Loucy (cell line): ENCODE measurements at regions not wholly inside any gene's neighbourhood (a gene's known extent, or its start where the extent isn't known, plus 50 kb on each side); places are given as distances from the start of the nearest gene placed in this dataset.
A peak's percentile ranks its signal among the peaks of the same experiment; 100 is the strongest.

Source experiments
- H2AFZ ChIP-seq: fragments of 200-600 bp; sonication (generic); 2 replicates; pipeline ENCODE4 v1.6.0; 2016; ENCODE audit warnings: antibody characterized with exemption, mild to moderate bottlenecking, low read length, moderate library complexity
- H3F3A ChIP-seq: fragments of 200-600 bp; 2 replicates; pipeline ENCODE4 v1.6.0; 2016; ENCODE audit warnings: antibody characterized with exemption, low read depth, mild to moderate bottlenecking
- H3K27me3 ChIP-seq: fragments of 200-600 bp; sonication (generic); 2 replicates; pipeline ENCODE4 v1.6.1; 2014; ENCODE audit warnings: low read length, mild to moderate bottlenecking; ENCODE audit not compliant: insufficient read depth, poor library complexity, severe bottlenecking
- H3K36me3 ChIP-seq: fragments of 200-600 bp; sonication (generic); 2 replicates; pipeline ENCODE4 v1.6.1; 2016; ENCODE audit warnings: low read length; ENCODE audit not compliant: insufficient read depth
- H3K4me1 ChIP-seq: fragments of 200-600 bp; sonication (generic); 2 replicates; pipeline ENCODE4 v1.5.1; 2014; ENCODE audit warnings: low read length, mild to moderate bottlenecking; ENCODE audit not compliant: insufficient read depth, poor library complexity, severe bottlenecking
- H3K4me2 ChIP-seq: fragments of 200-600 bp; sonication (generic); 2 replicates; pipeline ENCODE4 v1.6.0; 2014; ENCODE audit warnings: antibody characterized with exemption, low read length, low read depth, mild to moderate bottlenecking; ENCODE audit not compliant: poor library complexity, severe bottlenecking
- H3K4me3 ChIP-seq: fragments of 200-600 bp; sonication (generic); 2 replicates; pipeline ENCODE4 v1.5.1; 2014; ENCODE audit warnings: low read length, mild to moderate bottlenecking, mixed read lengths; ENCODE audit not compliant: poor library complexity, severe bottlenecking
- H3K79me2 ChIP-seq: fragments of 200-600 bp; sonication (generic); 2 replicates; pipeline ENCODE4 v1.6.1; 2014; ENCODE audit warnings: low read length; ENCODE audit not compliant: insufficient read depth
- H3K9ac ChIP-seq: fragments of 200-600 bp; sonication (generic); 2 replicates; pipeline ENCODE4 v1.6.0; 2014; ENCODE audit warnings: mild to moderate bottlenecking, low read depth, low read length, moderate library complexity; ENCODE audit not compliant: poor library complexity, severe bottlenecking
- H3K9me2 ChIP-seq: fragments of 200-600 bp; sonication (generic); replicated peaks from 2 replicates; pipeline ENCODE4 v1.6.1; 2016; ENCODE audit warnings: low read depth, low read length, mixed read lengths
- H3K9me3 ChIP-seq: fragments of 200-600 bp; sonication (generic); 2 replicates; pipeline ENCODE4 v1.6.1; 2014; ENCODE audit warnings: mild to moderate bottlenecking, antibody characterized with exemption, low read length, low read depth; ENCODE audit not compliant: insufficient read depth
- H4K20me1 ChIP-seq: fragments of 200-600 bp; sonication (generic); 2 replicates; pipeline ENCODE4 v1.6.0; 2014; ENCODE audit warnings: antibody characterized with exemption, low read length, mild to moderate bottlenecking; ENCODE audit not compliant: insufficient read depth, poor library complexity, severe bottlenecking
- EZH2phosphoT487 ChIP-seq: fragments of 200-600 bp; IDR thresholded peaks from 2 replicates; pipeline ENCODE4 v1.6.1; 2018; ENCODE audit warnings: antibody characterized with exemption, mild to moderate bottlenecking, moderate library complexity, borderline replicate concordance
- TF ChIP-seq, protein P1 (sequence below): fragments of 200-600 bp; sonication (generic); conservative IDR thresholded peaks from 2 replicates; pipeline ENCODE4 v1.5.1; 2014; ENCODE audit warnings: mild to moderate bottlenecking, antibody characterized with exemption, low read length

DNA sequence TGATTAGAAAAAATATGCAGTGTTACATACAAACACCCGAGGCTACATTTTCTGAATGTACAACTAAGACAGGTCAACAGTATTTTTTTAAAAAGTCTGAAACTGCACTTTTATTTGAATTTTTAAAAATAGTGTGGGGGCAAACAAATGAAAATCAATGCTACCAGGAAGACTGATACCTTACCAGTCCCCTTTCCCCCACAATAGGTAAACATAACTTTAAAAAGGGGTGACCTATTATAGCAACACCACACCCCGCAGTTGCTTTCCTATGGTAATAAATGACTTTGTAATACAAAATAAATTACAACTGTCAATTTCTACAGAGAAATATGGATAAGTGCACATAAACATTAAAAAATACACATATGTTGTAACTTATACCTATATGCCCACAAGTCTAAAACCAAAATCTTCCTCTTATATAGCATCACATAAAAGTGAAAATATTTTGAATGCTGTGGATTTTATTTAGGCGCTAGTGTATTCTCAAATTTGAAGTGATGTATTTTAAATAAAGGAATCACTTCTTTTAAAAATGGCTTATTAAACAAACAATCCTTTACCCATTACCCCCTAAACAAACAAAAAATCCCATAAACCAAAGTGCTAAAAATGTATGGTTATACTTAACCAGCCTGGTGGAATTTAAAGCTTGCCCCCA lies 63.1 kb downstream of the KCNRG start:
- Histone ChIP-seq H3K36me3 (peaks cover 18% of the 10 kb centered on the region; the same call in 1 of the 2 replicates), H3K4me1 (peaks cover 48% of the 10 kb centered on the region), H4K20me1 (peaks cover 83% of the 10 kb centered on the region), H2AFZ (no peak overlapping the region), H3K4me3 (peak overlapping the region; percentile 87), H3K9me3 (no peaks in the 10 kb centered on the region), H3K4me2 (peak overlapping the region; percentile 81), H3K9me2 (no peaks in the 10 kb centered on the region), H3F3A (peaks cover 6% of the 10 kb centered on the region), H3K9ac (peak overlapping the region; percentile 98), H3K27me3 (peaks cover 19% of the 10 kb centered on the region), H3K79me2 (peaks cover 97% of the 10 kb centered on the region)
- TF ChIP-seq EZH2phosphoT487, result no peak
- TF ChIP-seq, protein P1, sequence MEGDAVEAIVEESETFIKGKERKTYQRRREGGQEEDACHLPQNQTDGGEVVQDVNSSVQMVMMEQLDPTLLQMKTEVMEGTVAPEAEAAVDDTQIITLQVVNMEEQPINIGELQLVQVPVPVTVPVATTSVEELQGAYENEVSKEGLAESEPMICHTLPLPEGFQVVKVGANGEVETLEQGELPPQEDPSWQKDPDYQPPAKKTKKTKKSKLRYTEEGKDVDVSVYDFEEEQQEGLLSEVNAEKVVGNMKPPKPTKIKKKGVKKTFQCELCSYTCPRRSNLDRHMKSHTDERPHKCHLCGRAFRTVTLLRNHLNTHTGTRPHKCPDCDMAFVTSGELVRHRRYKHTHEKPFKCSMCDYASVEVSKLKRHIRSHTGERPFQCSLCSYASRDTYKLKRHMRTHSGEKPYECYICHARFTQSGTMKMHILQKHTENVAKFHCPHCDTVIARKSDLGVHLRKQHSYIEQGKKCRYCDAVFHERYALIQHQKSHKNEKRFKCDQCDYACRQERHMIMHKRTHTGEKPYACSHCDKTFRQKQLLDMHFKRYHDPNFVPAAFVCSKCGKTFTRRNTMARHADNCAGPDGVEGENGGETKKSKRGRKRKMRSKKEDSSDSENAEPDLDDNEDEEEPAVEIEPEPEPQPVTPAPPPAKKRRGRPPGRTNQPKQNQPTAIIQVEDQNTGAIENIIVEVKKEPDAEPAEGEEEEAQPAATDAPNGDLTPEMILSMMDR, result no peak

DNA sequence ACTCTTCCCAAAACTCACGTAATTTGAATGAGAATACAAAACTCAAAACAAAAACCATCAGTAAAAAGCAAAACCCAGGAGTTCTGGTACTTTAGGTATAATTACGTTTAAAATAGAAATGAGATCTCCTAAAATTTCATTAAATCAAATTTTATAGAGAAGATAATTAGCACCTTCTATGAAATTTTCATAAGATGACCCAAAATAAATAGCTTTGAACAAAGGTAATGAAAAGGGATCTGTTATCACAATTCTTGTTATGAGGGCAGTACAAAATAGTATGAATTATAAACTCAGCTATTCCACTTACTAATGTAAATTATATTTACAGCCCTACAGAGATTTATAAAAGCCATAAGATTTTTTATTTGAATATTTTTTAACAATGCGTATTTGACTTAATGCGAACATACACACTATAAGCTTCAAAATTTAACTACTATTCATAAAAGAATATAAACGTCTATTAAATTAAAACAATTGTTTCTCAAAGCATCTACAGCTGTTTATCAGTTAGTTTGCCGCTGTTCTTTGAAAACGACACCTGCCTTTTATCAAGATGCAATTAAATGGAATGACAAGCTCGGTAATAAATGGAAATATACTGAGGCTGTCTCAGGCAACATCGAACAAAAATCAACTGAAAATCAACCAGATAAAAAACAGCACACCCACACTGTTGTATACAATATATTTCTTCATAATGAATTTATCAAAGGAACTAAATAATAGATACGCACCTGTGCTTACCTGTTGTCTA lies 63.8 kb downstream of the KCNRG start:
- TF ChIP-seq, protein P1, result no peak
- no peak for TF ChIP-seq EZH2phosphoT487
- H2AFZ ChIP-seq, result no peak overlapping the region
- peak overlapping the region; percentile 81 for H3K4me2 ChIP-seq
- peak overlapping the region; percentile 98 for H3K9ac ChIP-seq
- peaks cover 46% of the 10 kb centered on the region for H3K4me1 ChIP-seq
- H3K4me3 ChIP-seq, result peak overlapping the region; percentile 87
- peaks cover 97% of the 10 kb centered on the region for H3K79me2 ChIP-seq
- peaks cover 19% of the 10 kb centered on the region for H3K27me3 ChIP-seq
- peaks cover 15% of the 10 kb centered on the region; the same call in 1 of the 2 replicates for H3K36me3 ChIP-seq
- peaks cover 82% of the 10 kb centered on the region for H4K20me1 ChIP-seq
- peaks cover 6% of the 10 kb centered on the region for H3F3A ChIP-seq
- no peaks in the 10 kb centered on the region for H3K9me2 ChIP-seq
- H3K9me3 ChIP-seq, result no peaks in the 10 kb centered on the region

DNA sequence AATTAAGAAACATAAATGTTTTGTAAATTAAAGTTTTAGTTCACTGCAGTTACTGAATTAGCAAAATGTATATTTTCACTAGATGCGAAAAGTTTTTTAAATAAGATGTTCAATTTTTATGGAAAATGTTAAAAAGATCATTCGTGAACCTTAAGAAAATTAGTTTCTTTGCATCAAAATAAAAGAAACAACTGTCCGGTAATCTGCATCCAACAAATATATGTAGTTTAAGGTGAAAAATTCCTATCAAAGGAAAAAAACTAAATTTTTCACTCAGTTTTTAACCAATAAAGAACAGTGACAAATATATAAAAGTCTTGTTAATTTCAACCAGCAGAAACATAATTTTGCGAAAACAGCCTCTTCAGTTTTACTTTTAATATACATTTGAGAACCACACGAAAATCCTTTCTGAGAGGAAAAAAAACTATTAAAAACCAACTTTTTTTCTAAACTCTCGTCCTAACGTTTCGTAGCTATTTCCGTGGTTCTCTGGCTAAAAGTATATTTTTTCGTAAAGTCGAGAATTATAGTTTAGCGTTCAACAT lies 64.5 kb downstream of the KCNRG start:
- H3K9me3 ChIP-seq, result no peaks in the 10 kb centered on the region
- H3F3A ChIP-seq, result peaks cover 6% of the 10 kb centered on the region
- TF ChIP-seq EZH2phosphoT487, result no peak
- TF ChIP-seq, protein P1, result no peak
- peaks cover 19% of the 10 kb centered on the region for H3K27me3 ChIP-seq
- peaks cover 97% of the 10 kb centered on the region for H3K79me2 ChIP-seq
- H2AFZ ChIP-seq, result no peak overlapping the region
- peaks cover 82% of the 10 kb centered on the region for H4K20me1 ChIP-seq
- peak overlapping the region; percentile 81 for H3K4me2 ChIP-seq
- no peaks in the 10 kb centered on the region for H3K9me2 ChIP-seq
- peak overlapping the region; percentile 87 for H3K4me3 ChIP-seq
- H3K9ac ChIP-seq, result peak overlapping the region; percentile 98
- peaks cover 46% of the 10 kb centered on the region for H3K4me1 ChIP-seq
- H3K36me3 ChIP-seq, result peaks cover 10% of the 10 kb centered on the region; the same call in 1 of the 2 replicates
